Psoas muscle (tissue), 7 donors: ENCODE measurements at regions not wholly inside any gene's neighbourhood (a gene's known extent, or its start where the extent isn't known, plus 50 kb on each side); places are given as distances from the start of the nearest gene placed in this dataset.

Experiments used
- ATAC-seq, 4 donors: fragments of 200-7000 bp; cut with Tn5 transposase; one replicate each; pipeline ENCODE4 v1.9.1; 2020; ENCODE audit warnings: moderate library complexity in 3 of 4, mild to moderate bottlenecking in 2 of 4
- DNase-seq, 2 donors: peaks; one replicate each; pipeline ENCODE4 v3.0.0-alpha.2; 2020
- H3K27ac ChIP-seq: fragments of 200-600 bp; one replicate; pipeline ENCODE4 v1.8.0; 2022
- H3K27me3 ChIP-seq, 3 donors: fragments of 200-600 bp in 1 of 3; one replicate each; pipeline versions ENCODE4 v1.6.1 to v1.8.0; 2013 to 2022; ENCODE audit warnings: low read length in 2 of 3, mild to moderate bottlenecking in 2 of 3, moderate library complexity in 1 of 3; ENCODE audit not compliant: insufficient read depth in 3 of 3
- H3K36me3 ChIP-seq, 2 donors: fragments of 200-600 bp in 1 of 2; one replicate each; pipeline versions ENCODE4 v1.6.1 to v1.8.0; 2013 to 2022; ENCODE audit warnings: low read depth in 1 of 2, mild to moderate bottlenecking in 1 of 2, moderate library complexity in 1 of 2; ENCODE audit not compliant: insufficient read depth in 1 of 2
- H3K4me1 ChIP-seq: fragments of 200-600 bp; one replicate; pipeline ENCODE4 v1.8.0; 2022
- H3K4me3 ChIP-seq: fragments of 200-600 bp; one replicate; pipeline ENCODE4 v1.8.0; 2022; ENCODE audit warnings: mild to moderate bottlenecking
- H3K9me3 ChIP-seq: fragments of 200-600 bp; one replicate; pipeline ENCODE4 v1.8.0; 2022
- CTCF ChIP-seq: fragments of 200-600 bp; IDR thresholded peaks from one replicate; pipeline ENCODE4 v1.8.0; 2022; ENCODE audit warnings: antibody characterized with exemption
- WGBS, 3 donors: extraction: QIAGEN DNeasy Blood & Tissue Kit; methylation state at CpG; one replicate each; pipeline versions ENCODE4 v1.1.6 to v1.1.7; 2013; 5-methylcytosine and 5-hydroxymethylcytosine counted together
- intact Hi-C, 2 donors: fragments of 100-400 bp; cut with DNase I; formaldehyde crosslinking; loops; one replicate each; pipeline versions ENCODE4 v1.11.0 to v1.14.2; 2022
- donor health status: healthy with polysubstance abuse.
- donor health status: DM: no; HTN: no; CAD: no; lungs with moderate emphysema.
- donor health status: Bipolar disorder and iron deficiency.
- donor health status: healthy.
- donor health status: DM: yes; HTN: yes; CAD: no.
- donor health status: DM: no; HTN: no; CAD: no.
- donor health status: DM: yes; HTN: yes; CAD: no.

- DNase-seq (no peak), ATAC-seq (no peak)
- H3K36me3 ChIP-seq, result no peaks in the 10 kb centered on the region
- H3K4me3 ChIP-seq, result no peak overlapping the region
- H3K27ac ChIP-seq, result no peak overlapping the region
- H3K9me3 ChIP-seq, result no peaks in the 10 kb centered on the region
- H3K4me1 ChIP-seq, result no peaks in the 10 kb centered on the region
- H3K27me3 ChIP-seq, result no peaks in the 10 kb centered on the region
- TF ChIP-seq CTCF, result no peak
- intact Hi-C loops, result no loop called here
Observed at GRCh38 chr6:97621111-97621510, 338.1 kb upstream of the MMS22L start.

GRCh38 chr6:97626671-97627441, 343.8 kb upstream of the MMS22L start:
- 12 to 18% (median 15%) methylated on average over 7 of the region's 7 CpGs for WGBS, 3 donors
- H3K4me1 ChIP-seq, result peaks cover 4% of the 10 kb centered on the region
- no peak for TF ChIP-seq CTCF
- ATAC-seq (no peak), DNase-seq (no peak)
- H3K27me3 ChIP-seq, result no peaks in the 10 kb centered on the region
- no peak overlapping the region for H3K27ac ChIP-seq
- peak overlapping the region; percentile 46 for H3K4me3 ChIP-seq
- no peaks in the 10 kb centered on the region for H3K36me3 ChIP-seq
- intact Hi-C loops, result no loop called here
- H3K9me3 ChIP-seq, result no peaks in the 10 kb centered on the region

- H3K9me3 ChIP-seq, result no peaks in the 10 kb centered on the region
- no peak overlapping the region for H3K27ac ChIP-seq
- DNase-seq, result no peak
- peaks cover 4% of the 10 kb centered on the region for H3K4me1 ChIP-seq
- no peak for ATAC-seq
- WGBS, 3 donors, result 75 to 93% (median 80%) methylated on average over 2 of the region's 2 CpGs
- no peaks in the 10 kb centered on the region for H3K36me3 ChIP-seq
- H3K4me3 ChIP-seq, result no peak overlapping the region
- intact Hi-C loops, result no loop called here
- no peaks in the 10 kb centered on the region for H3K27me3 ChIP-seq
- TF ChIP-seq CTCF, result no peak
Observed at GRCh38 chr6:97629180-97629579, 346.2 kb upstream of the MMS22L start.

GRCh38 chr6:97630604-97631003, 347.6 kb upstream of the MMS22L start:
- no peak for TF ChIP-seq CTCF
- H3K27ac ChIP-seq, result no peak overlapping the region
- 63 to 70% (median 70%) methylated on average over 1 of the region's 1 CpG for WGBS, 3 donors
- H3K36me3 ChIP-seq, result no peaks in the 10 kb centered on the region
- DNase-seq (no peak), ATAC-seq (no peak)
- no peak overlapping the region for H3K4me3 ChIP-seq
- H3K27me3 ChIP-seq, result no peaks in the 10 kb centered on the region
- intact Hi-C loops, result no loop called here
- H3K9me3 ChIP-seq, result no peaks in the 10 kb centered on the region
- H3K4me1 ChIP-seq, result peaks cover 4% of the 10 kb centered on the region

GRCh38 chr6:97632341-97632740, 349.3 kb upstream of the MMS22L start:
- ATAC-seq (no peak), DNase-seq (no peak)
- WGBS, 3 donors, result 89 to 95% (median 94%) methylated on average over 1 of the region's 1 CpG
- no peak for TF ChIP-seq CTCF
- Histone ChIP-seq H3K9me3 (no peaks in the 10 kb centered on the region), H3K27ac (no peak overlapping the region), H3K4me3 (no peak overlapping the region), H3K27me3 (no peaks in the 10 kb centered on the region), H3K4me1 (no peaks in the 10 kb centered on the region), H3K36me3 (no peaks in the 10 kb centered on the region)
- intact Hi-C loops, result no loop called here
